Tibial nerve (tissue), 4 donors: ENCODE measurements at regions not wholly inside any gene's neighbourhood (a gene's known extent, or its start where the extent isn't known, plus 50 kb on each side); places are given as distances from the start of the nearest gene placed in this dataset.
A peak's percentile ranks its signal among the peaks of the same experiment; 100 is the strongest.

ENCODE experiments used
- DNase-seq, 2 donors: peaks; one replicate each; pipeline ENCODE4 v3.0.0-alpha.2; 2019; ENCODE audit warnings: low spot score in 2 of 2
- H3K27ac ChIP-seq, 4 donors: fragments of 200-600 bp; sonication (generic) in 3 of 4; one replicate each; pipeline ENCODE4 v1.5.1; 2017 to 2019; ENCODE audit warnings: mild to moderate bottlenecking in 1 of 4
- H3K27me3 ChIP-seq, 2 donors: fragments of 200-600 bp; sonication (generic) in 1 of 2; one replicate each; pipeline versions ENCODE4 v1.5.1 to v1.6.0; 2017 to 2019
- H3K36me3 ChIP-seq, 3 donors: fragments of 200-600 bp; sonication (generic); one replicate each; pipeline ENCODE4 v1.5.1; 2018 to 2019
- H3K4me1 ChIP-seq, 4 donors: fragments of 200-600 bp; sonication (generic) in 3 of 4; one replicate each; pipeline ENCODE4 v1.5.1; 2017 to 2019
- H3K4me3 ChIP-seq, 4 donors: fragments of 200-600 bp; sonication (generic) in 3 of 4; one replicate each; pipeline ENCODE4 v1.5.1; 2017 to 2019; ENCODE audit warnings: mild to moderate bottlenecking in 1 of 4, moderate library complexity in 1 of 4
- H3K9me3 ChIP-seq, 4 donors: fragments of 200-600 bp; sonication (generic) in 3 of 4; one replicate each; pipeline ENCODE4 v1.5.1; 2017 to 2019
- CTCF ChIP-seq, 5 experiments: fragments of 200-600 bp in 3 of 5; fragments of 450-650 bp in 2 of 5; sonication (generic) in 3 of 5; IDR thresholded peaks; one replicate each; pipeline ENCODE4 v1.5.1; 2016 to 2019; ENCODE audit warnings: antibody characterized with exemption in 5 of 5, mild to moderate bottlenecking in 3 of 5, moderate library complexity in 2 of 5
- EP300 ChIP-seq, 2 donors: sonication (generic); formaldehyde crosslinking; IDR thresholded peaks; one replicate each; pipeline ENCODE4 v1.6.1; 2017; ENCODE audit warnings: antibody characterized with exemption in 2 of 2, mild to moderate bottlenecking in 1 of 2
- POLR2A ChIP-seq, 2 donors: fragments of 450-650 bp; IDR thresholded peaks; one replicate each; pipeline ENCODE4 v1.6.1; 2017; ENCODE audit warnings: antibody characterized with exemption in 2 of 2, mild to moderate bottlenecking in 2 of 2, moderate library complexity in 2 of 2
- WGBS, 2 donors: methylation state at CpG; one replicate each; pipeline ENCODE4 v1.1.5; 2018; 5-methylcytosine and 5-hydroxymethylcytosine counted together

- DNase-seq, result no peak
- no peak overlapping the region for H3K4me3 ChIP-seq
- TF ChIP-seq POLR2A (IDR thresholded peaks at IDR 0.05) (no peak), CTCF (IDR thresholded peaks at IDR 0.05) (no peak), EP300 (IDR thresholded peaks at IDR 0.05) (no peak)
- H3K27ac ChIP-seq, result peak overlapping the region in 2 of 4 donors; percentile 5 to 49
- WGBS, 2 donors, result 58% methylated on average over 1 of the region's 1 CpG
- peaks cover 0 to 25% (median 8%) of the 10 kb centered on the region in 4 donors for H3K4me1 ChIP-seq
- H3K36me3 ChIP-seq, result no peaks in the 10 kb centered on the region
- H3K9me3 ChIP-seq, result no peaks in the 10 kb centered on the region
- no peaks in the 10 kb centered on the region for H3K27me3 ChIP-seq
Measured at GRCh38 chr12:46553911-46554310, 181.3 kb upstream of the SLC38A2 start.

GRCh38 chr12:46553266-46553665 is 180.7 kb upstream of the SLC38A2 start:
- 88 to 98% methylated on average over 2 of the region's 2 CpGs for WGBS, 2 donors
- Histone ChIP-seq H3K27ac (peak overlapping the region in 2 of 4 donors; percentile 5 to 49), H3K4me1 (peaks cover 0 to 27% (median 8%) of the 10 kb centered on the region in 4 donors)

GRCh38 chr12:46550266-46550879 is 177.8 kb upstream of the SLC38A2 start:
- 96 to 97% methylated on average over 4 of the region's 4 CpGs for WGBS, 2 donors
- TF ChIP-seq CTCF (IDR thresholded peaks at IDR 0.05) (no peak), POLR2A (IDR thresholded peaks at IDR 0.05) (no peak), EP300 (IDR thresholded peaks at IDR 0.05) (no peak)
- no peak overlapping the region for H3K27ac ChIP-seq
- H3K4me1 ChIP-seq, result peaks cover 0 to 20% (median 2%) of the 10 kb centered on the region in 4 donors
- peaks cover 0 to 3% (median 0%) of the 10 kb centered on the region in 4 donors for H3K9me3 ChIP-seq
- no peak overlapping the region for H3K4me3 ChIP-seq
- no peaks in the 10 kb centered on the region for H3K36me3 ChIP-seq
- no peaks in the 10 kb centered on the region for H3K27me3 ChIP-seq
- no peak for DNase-seq

More at GRCh38 chr12:46553266-46553665, 180.7 kb upstream of the SLC38A2 start:
- Histone ChIP-seq H3K27me3 (no peaks in the 10 kb centered on the region), H3K36me3 (no peaks in the 10 kb centered on the region), H3K9me3 (no peaks in the 10 kb centered on the region), H3K4me3 (no peak overlapping the region)
- DNase-seq, result peak in 1 of 2 donors; percentile 46
- TF ChIP-seq POLR2A (IDR thresholded peaks at IDR 0.05) (no peak), CTCF (IDR thresholded peaks at IDR 0.05) (no peak)

GRCh38 chr12:46549527-46550265 is 177.1 kb upstream of the SLC38A2 start:
- peaks cover 0 to 3% (median 0%) of the 10 kb centered on the region in 4 donors for H3K9me3 ChIP-seq
- WGBS, 2 donors, result 65 to 73% methylated on average over 7 of the region's 7 CpGs
- no peaks in the 10 kb centered on the region for H3K27me3 ChIP-seq
- no peak for TF ChIP-seq EP300 (IDR thresholded peaks at IDR 0.05)
- TF ChIP-seq CTCF (IDR thresholded peaks at IDR 0.05), result no peak
- TF ChIP-seq POLR2A (IDR thresholded peaks at IDR 0.05), result no peak
- H3K36me3 ChIP-seq, result no peaks in the 10 kb centered on the region
- no peak overlapping the region for H3K27ac ChIP-seq
- DNase-seq, result no peak
- H3K4me3 ChIP-seq, result no peak overlapping the region
- peaks cover 0 to 14% (median 0%) of the 10 kb centered on the region in 4 donors for H3K4me1 ChIP-seq

- DNase-seq, result no peak
- 41 to 47% methylated on average over 2 of the region's 2 CpGs for WGBS, 2 donors
- H3K27me3 ChIP-seq, result no peaks in the 10 kb centered on the region
- H3K4me1 ChIP-seq, result peaks cover 0 to 6% (median 0%) of the 10 kb centered on the region in 4 donors
- H3K36me3 ChIP-seq, result no peaks in the 10 kb centered on the region
- peak overlapping the region in 1 of 4 donors; percentile 65 for H3K27ac ChIP-seq
- TF ChIP-seq EP300 (IDR thresholded peaks at IDR 0.05), result no peak
- no peak for TF ChIP-seq POLR2A (IDR thresholded peaks at IDR 0.05)
- TF ChIP-seq CTCF (IDR thresholded peaks at IDR 0.05), result no peak
- H3K9me3 ChIP-seq, result peaks cover 0 to 3% (median 0%) of the 10 kb centered on the region in 4 donors
- no peak overlapping the region for H3K4me3 ChIP-seq
Measured at GRCh38 chr12:46548605-46549071, 176.1 kb upstream of the SLC38A2 start.
